ENCODE measurements at regions not wholly inside any gene's neighbourhood (a gene's known extent, or its start where the extent isn't known, plus 50 kb on each side); places are given as distances from the start of the nearest gene placed in this dataset.

DNA sequence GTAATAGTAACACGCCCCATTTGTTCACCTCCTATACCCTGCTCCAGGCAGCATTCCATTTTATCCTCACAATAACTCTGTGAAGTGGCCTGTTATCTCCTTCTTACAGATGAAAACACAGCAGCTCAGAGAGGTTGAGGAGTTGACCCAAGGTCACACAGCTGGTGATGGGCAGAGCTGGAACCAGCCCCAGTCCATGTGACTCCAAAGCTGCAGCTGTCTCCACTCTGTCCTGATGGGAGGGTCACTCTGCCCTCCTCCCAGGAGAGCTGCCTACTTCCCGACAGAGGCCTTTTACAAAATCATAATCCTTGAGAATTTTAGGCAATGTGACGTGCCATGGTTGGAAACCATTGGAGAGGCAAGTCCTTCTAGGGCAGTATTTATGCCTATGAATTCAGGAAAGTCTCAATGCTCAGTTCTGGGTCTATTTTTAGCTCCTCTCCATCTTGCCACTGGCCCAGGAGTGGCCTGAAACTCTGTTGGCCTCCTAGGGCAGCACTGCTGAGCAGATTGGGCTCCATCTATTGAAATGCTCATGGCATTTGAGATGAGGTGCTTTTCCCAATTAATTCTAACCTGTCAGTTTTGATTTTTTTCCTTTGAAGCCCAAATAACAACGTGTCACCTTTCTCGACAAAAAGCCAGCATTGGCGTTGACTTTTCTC lies 50.1 kb upstream of the KCNK12 start:
- Histone ChIP-seq H3K4me1 (no peaks in the 10 kb centered on the region), H3K27me3 (no peaks in the 10 kb centered on the region), H3K9me3 (no peaks in the 10 kb centered on the region; the same call in 1 of the 2 replicates), H3K4me3 (ENCODE audit: low read depth, low read length) (no peak overlapping the region), H3K36me3 (no peaks in the 10 kb centered on the region)
- DNase-seq, result no peak
- TF ChIP-seq CTCF (IDR thresholded peaks at IDR 0.05; ENCODE audit: low read depth, low read length), result no peak
